WTC11 (cell line): ENCODE measurements at regions not wholly inside any gene's neighbourhood (a gene's known extent, or its start where the extent isn't known, plus 50 kb on each side); places are given as distances from the start of the nearest gene placed in this dataset.

Experiments
- ATAC-seq: fragments of 200-7000 bp; cut with Tn5 transposase; 2 replicates; pipeline ENCODE4 v1.10.0; 2021; ENCODE audit warnings: mild to moderate bottlenecking, moderate library complexity
- CTCF ChIA-PET: fragments of 300-600 bp; sonication (Branson Sonifier 250); formaldehyde crosslinking; loops from one replicate; lab custom pipeline; 2021; ENCODE audit warnings: antibody characterized with exemption; lab: Charles Lee
- POLR2A ChIA-PET: fragments of 350-600 bp; sonication (Branson Sonifier 250); formaldehyde crosslinking; loops from one replicate; lab custom pipeline; 2021; ENCODE audit warnings: antibody characterized with exemption; lab: Charles Lee
- DNase-seq: peaks from one replicate; pipeline ENCODE4 v3.0.0; 2021; ENCODE audit warnings: low spot score
- H3K27ac Mint-ChIP-seq: 2 replicates; pipeline ENCODE4 v1.8.0; 2021; ENCODE audit warnings: mixed read lengths
- H3K27me3 Mint-ChIP-seq: 2 replicates; pipeline ENCODE4 v1.8.0; 2021; ENCODE audit warnings: low read depth, mild to moderate bottlenecking, moderate library complexity, mixed read lengths
- H3K36me3 Mint-ChIP-seq: 2 replicates; pipeline ENCODE4 v1.8.0; 2021; ENCODE audit warnings: mixed read lengths
- H3K4me1 Mint-ChIP-seq: 2 replicates; pipeline ENCODE4 v1.8.0; 2022; ENCODE audit warnings: mixed read lengths
- H3K4me3 Mint-ChIP-seq: 2 replicates; pipeline ENCODE4 v1.8.0; 2021; ENCODE audit warnings: mild to moderate bottlenecking, moderate library complexity, mixed read lengths
- H3K9me3 Mint-ChIP-seq: 2 replicates; pipeline ENCODE4 v1.8.0; 2021; ENCODE audit warnings: mixed read lengths
- ELF4 ChIP-seq: sonication (generic); formaldehyde crosslinking; IDR thresholded peaks from 2 replicates; pipeline ENCODE4 v1.8.1; 2022; ENCODE audit warnings: low read depth, mild to moderate bottlenecking, moderate library complexity, missing genetic modification reagents
- EMX1 ChIP-seq: fragments of 250-450 bp; sonication (Bioruptor Pico); IDR thresholded peaks from 2 replicates; pipeline ENCODE4 v1.8.0; 2021; ENCODE audit warnings: mild to moderate bottlenecking
- ETV6 ChIP-seq: sonication (generic); formaldehyde crosslinking; IDR thresholded peaks from 2 replicates; pipeline ENCODE4 v1.8.1; 2022; ENCODE audit warnings: mild to moderate bottlenecking, missing genetic modification reagents
- GRHL2 ChIP-seq: fragments of 250-450 bp; sonication (Bioruptor Pico); IDR thresholded peaks from 2 replicates; pipeline ENCODE4 v1.8.0; 2022; ENCODE audit warnings: mild to moderate bottlenecking, moderate library complexity; ENCODE audit not compliant: insufficient replicate concordance, severe bottlenecking
- GTF2I ChIP-seq: fragments of 250-450 bp; sonication (Bioruptor Pico); conservative IDR thresholded peaks from 2 replicates; pipeline ENCODE4 v1.4.0; 2021; ENCODE audit warnings: mild to moderate bottlenecking
- JUN ChIP-seq: sonication (generic); formaldehyde crosslinking; IDR thresholded peaks from 2 replicates; pipeline ENCODE4 v1.8.0; 2023; ENCODE audit warnings: mild to moderate bottlenecking, missing genetic modification reagents
- MXD4 ChIP-seq: fragments of 250-450 bp; sonication (Bioruptor Pico); IDR thresholded peaks from 2 replicates; pipeline ENCODE4 v1.8.0; 2021; ENCODE audit warnings: mild to moderate bottlenecking, moderate library complexity, borderline replicate concordance
- MYBL2 ChIP-seq: sonication (generic); formaldehyde crosslinking; IDR thresholded peaks from 2 replicates; pipeline ENCODE4 v1.8.1; 2023; ENCODE audit warnings: mild to moderate bottlenecking, moderate library complexity, missing genetic modification reagents
- PRRX2 ChIP-seq: fragments of 250-450 bp; sonication (Bioruptor Pico); IDR thresholded peaks from 2 replicates; pipeline ENCODE4 v1.8.0; 2021; ENCODE audit warnings: mild to moderate bottlenecking
- RELA ChIP-seq: sonication (generic); formaldehyde crosslinking; IDR thresholded peaks from 2 replicates; pipeline ENCODE4 v1.8.1; 2022; ENCODE audit warnings: missing genetic modification reagents, mild to moderate bottlenecking, borderline replicate concordance
- SP1 ChIP-seq: sonication (generic); formaldehyde crosslinking; conservative IDR thresholded peaks from 2 replicates; pipeline ENCODE4 v1.8.1; 2022; ENCODE audit warnings: missing genetic modification reagents
- ZNF263 ChIP-seq: sonication (generic); formaldehyde crosslinking; IDR thresholded peaks from 2 replicates; pipeline ENCODE4 v1.8.1; 2022; ENCODE audit warnings: low read depth, mild to moderate bottlenecking, moderate library complexity, missing genetic modification reagents
- TF ChIP-seq, protein P1 (sequence below): sonication (generic); formaldehyde crosslinking; IDR thresholded peaks from 2 replicates; pipeline ENCODE4 v1.8.1; 2023; ENCODE audit warnings: mild to moderate bottlenecking, missing genetic modification reagents
- TF ChIP-seq, protein P2 (sequence below): sonication (generic); formaldehyde crosslinking; IDR thresholded peaks from 2 replicates; pipeline ENCODE4 v1.8.1; 2023; ENCODE audit warnings: mild to moderate bottlenecking, missing genetic modification reagents
- TF ChIP-seq, protein P3 (sequence below): sonication (generic); formaldehyde crosslinking; conservative IDR thresholded peaks from 2 replicates; pipeline ENCODE4 v1.8.1; 2023; ENCODE audit warnings: mild to moderate bottlenecking, low read depth, missing genetic modification reagents, moderate library complexity
- TF ChIP-seq, protein P4 (sequence below): fragments of 250-450 bp; sonication (Bioruptor Pico); IDR thresholded peaks from 2 replicates; pipeline ENCODE4 v1.9.0; 2021; ENCODE audit warnings: mild to moderate bottlenecking, borderline replicate concordance
- TF ChIP-seq, protein P5 (sequence below): sonication (generic); formaldehyde crosslinking; IDR thresholded peaks from 2 replicates; pipeline ENCODE4 v1.8.1; 2022; ENCODE audit warnings: low read depth, mild to moderate bottlenecking, moderate library complexity, missing genetic modification reagents, borderline replicate concordance

DNA sequence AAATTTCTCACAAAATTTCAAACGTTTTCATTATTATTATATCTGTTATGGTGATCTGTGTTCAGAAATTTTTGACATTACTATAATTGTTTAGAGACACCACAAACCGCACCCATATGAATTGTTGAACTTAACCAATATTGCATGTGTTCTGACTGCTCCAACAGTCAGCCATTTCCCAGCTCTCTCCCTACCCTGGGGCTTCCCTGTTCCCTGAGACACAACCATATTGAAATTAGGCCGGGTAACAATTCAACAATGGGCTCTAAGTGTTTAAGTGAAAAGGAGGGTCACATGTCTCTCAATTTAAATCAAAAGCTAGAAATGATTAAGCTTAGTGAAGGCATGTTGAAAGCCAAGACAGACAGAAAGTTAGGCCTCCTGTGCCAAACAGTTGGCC is 424.0 kb downstream of the DSC3 start:
- no peak overlapping the region for H3K4me3 Mint-ChIP-seq
- H3K27me3 Mint-ChIP-seq: peaks cover 39% of the 10 kb centered on the region
- no peak overlapping the region for H3K27ac Mint-ChIP-seq
- DNase-seq: no peak
- POLR2A ChIA-PET: no interaction called here
- TF ChIP-seq, protein P1, sequence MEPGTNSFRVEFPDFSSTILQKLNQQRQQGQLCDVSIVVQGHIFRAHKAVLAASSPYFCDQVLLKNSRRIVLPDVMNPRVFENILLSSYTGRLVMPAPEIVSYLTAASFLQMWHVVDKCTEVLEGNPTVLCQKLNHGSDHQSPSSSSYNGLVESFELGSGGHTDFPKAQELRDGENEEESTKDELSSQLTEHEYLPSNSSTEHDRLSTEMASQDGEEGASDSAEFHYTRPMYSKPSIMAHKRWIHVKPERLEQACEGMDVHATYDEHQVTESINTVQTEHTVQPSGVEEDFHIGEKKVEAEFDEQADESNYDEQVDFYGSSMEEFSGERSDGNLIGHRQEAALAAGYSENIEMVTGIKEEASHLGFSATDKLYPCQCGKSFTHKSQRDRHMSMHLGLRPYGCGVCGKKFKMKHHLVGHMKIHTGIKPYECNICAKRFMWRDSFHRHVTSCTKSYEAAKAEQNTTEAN (CRISPR knock-in tag): no peak
- TF ChIP-seq GRHL2 (CRISPR knock-in tag) (no peak), ELF4 (CRISPR knock-in tag) (no peak), ETV6 (CRISPR knock-in tag) (no peak), PRRX2 (CRISPR knock-in tag) (no peak), EMX1 (CRISPR knock-in tag) (no peak), RELA (CRISPR knock-in tag) (no peak), SP1 (CRISPR knock-in tag) (no peak), MYBL2 (no peak), GTF2I (CRISPR knock-in tag) (no peak), JUN (CRISPR knock-in tag) (no peak), MXD4 (CRISPR knock-in tag) (no peak), ZNF263 (CRISPR knock-in tag) (no peak)
- TF ChIP-seq, protein P2, sequence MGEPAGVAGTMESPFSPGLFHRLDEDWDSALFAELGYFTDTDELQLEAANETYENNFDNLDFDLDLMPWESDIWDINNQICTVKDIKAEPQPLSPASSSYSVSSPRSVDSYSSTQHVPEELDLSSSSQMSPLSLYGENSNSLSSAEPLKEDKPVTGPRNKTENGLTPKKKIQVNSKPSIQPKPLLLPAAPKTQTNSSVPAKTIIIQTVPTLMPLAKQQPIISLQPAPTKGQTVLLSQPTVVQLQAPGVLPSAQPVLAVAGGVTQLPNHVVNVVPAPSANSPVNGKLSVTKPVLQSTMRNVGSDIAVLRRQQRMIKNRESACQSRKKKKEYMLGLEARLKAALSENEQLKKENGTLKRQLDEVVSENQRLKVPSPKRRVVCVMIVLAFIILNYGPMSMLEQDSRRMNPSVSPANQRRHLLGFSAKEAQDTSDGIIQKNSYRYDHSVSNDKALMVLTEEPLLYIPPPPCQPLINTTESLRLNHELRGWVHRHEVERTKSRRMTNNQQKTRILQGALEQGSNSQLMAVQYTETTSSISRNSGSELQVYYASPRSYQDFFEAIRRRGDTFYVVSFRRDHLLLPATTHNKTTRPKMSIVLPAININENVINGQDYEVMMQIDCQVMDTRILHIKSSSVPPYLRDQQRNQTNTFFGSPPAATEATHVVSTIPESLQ (CRISPR knock-in tag): no peak
- TF ChIP-seq, protein P3, sequence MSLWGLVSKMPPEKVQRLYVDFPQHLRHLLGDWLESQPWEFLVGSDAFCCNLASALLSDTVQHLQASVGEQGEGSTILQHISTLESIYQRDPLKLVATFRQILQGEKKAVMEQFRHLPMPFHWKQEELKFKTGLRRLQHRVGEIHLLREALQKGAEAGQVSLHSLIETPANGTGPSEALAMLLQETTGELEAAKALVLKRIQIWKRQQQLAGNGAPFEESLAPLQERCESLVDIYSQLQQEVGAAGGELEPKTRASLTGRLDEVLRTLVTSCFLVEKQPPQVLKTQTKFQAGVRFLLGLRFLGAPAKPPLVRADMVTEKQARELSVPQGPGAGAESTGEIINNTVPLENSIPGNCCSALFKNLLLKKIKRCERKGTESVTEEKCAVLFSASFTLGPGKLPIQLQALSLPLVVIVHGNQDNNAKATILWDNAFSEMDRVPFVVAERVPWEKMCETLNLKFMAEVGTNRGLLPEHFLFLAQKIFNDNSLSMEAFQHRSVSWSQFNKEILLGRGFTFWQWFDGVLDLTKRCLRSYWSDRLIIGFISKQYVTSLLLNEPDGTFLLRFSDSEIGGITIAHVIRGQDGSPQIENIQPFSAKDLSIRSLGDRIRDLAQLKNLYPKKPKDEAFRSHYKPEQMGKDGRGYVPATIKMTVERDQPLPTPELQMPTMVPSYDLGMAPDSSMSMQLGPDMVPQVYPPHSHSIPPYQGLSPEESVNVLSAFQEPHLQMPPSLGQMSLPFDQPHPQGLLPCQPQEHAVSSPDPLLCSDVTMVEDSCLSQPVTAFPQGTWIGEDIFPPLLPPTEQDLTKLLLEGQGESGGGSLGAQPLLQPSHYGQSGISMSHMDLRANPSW (CRISPR knock-in tag): no peak
- TF ChIP-seq, protein P4, sequence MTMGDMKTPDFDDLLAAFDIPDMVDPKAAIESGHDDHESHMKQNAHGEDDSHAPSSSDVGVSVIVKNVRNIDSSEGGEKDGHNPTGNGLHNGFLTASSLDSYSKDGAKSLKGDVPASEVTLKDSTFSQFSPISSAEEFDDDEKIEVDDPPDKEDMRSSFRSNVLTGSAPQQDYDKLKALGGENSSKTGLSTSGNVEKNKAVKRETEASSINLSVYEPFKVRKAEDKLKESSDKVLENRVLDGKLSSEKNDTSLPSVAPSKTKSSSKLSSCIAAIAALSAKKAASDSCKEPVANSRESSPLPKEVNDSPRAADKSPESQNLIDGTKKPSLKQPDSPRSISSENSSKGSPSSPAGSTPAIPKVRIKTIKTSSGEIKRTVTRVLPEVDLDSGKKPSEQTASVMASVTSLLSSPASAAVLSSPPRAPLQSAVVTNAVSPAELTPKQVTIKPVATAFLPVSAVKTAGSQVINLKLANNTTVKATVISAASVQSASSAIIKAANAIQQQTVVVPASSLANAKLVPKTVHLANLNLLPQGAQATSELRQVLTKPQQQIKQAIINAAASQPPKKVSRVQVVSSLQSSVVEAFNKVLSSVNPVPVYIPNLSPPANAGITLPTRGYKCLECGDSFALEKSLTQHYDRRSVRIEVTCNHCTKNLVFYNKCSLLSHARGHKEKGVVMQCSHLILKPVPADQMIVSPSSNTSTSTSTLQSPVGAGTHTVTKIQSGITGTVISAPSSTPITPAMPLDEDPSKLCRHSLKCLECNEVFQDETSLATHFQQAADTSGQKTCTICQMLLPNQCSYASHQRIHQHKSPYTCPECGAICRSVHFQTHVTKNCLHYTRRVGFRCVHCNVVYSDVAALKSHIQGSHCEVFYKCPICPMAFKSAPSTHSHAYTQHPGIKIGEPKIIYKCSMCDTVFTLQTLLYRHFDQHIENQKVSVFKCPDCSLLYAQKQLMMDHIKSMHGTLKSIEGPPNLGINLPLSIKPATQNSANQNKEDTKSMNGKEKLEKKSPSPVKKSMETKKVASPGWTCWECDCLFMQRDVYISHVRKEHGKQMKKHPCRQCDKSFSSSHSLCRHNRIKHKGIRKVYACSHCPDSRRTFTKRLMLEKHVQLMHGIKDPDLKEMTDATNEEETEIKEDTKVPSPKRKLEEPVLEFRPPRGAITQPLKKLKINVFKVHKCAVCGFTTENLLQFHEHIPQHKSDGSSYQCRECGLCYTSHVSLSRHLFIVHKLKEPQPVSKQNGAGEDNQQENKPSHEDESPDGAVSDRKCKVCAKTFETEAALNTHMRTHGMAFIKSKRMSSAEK: no peak
- TF ChIP-seq, protein P5, sequence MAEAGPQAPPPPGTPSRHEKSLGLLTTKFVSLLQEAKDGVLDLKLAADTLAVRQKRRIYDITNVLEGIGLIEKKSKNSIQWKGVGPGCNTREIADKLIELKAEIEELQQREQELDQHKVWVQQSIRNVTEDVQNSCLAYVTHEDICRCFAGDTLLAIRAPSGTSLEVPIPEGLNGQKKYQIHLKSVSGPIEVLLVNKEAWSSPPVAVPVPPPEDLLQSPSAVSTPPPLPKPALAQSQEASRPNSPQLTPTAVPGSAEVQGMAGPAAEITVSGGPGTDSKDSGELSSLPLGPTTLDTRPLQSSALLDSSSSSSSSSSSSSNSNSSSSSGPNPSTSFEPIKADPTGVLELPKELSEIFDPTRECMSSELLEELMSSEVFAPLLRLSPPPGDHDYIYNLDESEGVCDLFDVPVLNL: no peak
- peaks cover 39% of the 10 kb centered on the region for H3K4me1 Mint-ChIP-seq
- no peaks in the 10 kb centered on the region for H3K9me3 Mint-ChIP-seq
- H3K36me3 Mint-ChIP-seq: no peaks in the 10 kb centered on the region
- CTCF ChIA-PET: no interaction called here
- peak; percentile 43; the same call in 1 of the 2 replicates for ATAC-seq
